HepG2 (cell line): ENCODE measurements at regions not wholly inside any gene's neighbourhood (a gene's known extent, or its start where the extent isn't known, plus 50 kb on each side); places are given as distances from the start of the nearest gene placed in this dataset.

ENCODE experiments used
- ATAC-seq: fragments of 200-7000 bp; cut with Tn5 transposase; 3 replicates; pipeline ENCODE4 v1.9.1; 2020; ENCODE audit warnings: mild to moderate bottlenecking, moderate library complexity
- BruUV-seq: library from RNA; stranded (reverse); fragments of 400-500 nt; replicated peaks from 2 replicates; lab custom pipeline; 2021; lab: Mats Ljungman, UMichigan
- CTCF ChIA-PET: fragments of 300-600 bp; formaldehyde crosslinking; extraction: SDS; loops from one replicate; lab custom pipeline; 2021; ENCODE audit warnings: low total read pairs, inconsistent platforms, low intra/inter-chr PET ratio; lab: Yijun Ruan, JAX
- POLR2A ChIA-PET: fragments of 350-600 bp; sonication (Branson Sonifier 250); formaldehyde crosslinking; loops from one replicate; lab custom pipeline; 2020; ENCODE audit warnings: antibody characterized with exemption, inconsistent platforms; lab: Yijun Ruan, JAX
- DNase-seq: peaks from one replicate; pipeline ENCODE4 v3.0.0-alpha.2; 2015; ENCODE audit warnings: low spot score
- FAIRE-seq: peaks from 3 replicates; lab custom pipeline; 2011; peaks lifted over from hg19 to GRCh38; lab: Jason Lieb, UNC
- H2AFZ ChIP-seq: one replicate; pipeline ENCODE4 v1.6.1; 2011; ENCODE audit warnings: low read length, inconsistent platforms
- H3K27ac ChIP-seq: fragments of 300-600 bp; 3 replicates; pipeline ENCODE4 v1.8.0; 2011; ENCODE audit warnings: mixed run types, mild to moderate bottlenecking, mixed read lengths, low read length, inconsistent platforms; ENCODE audit not compliant: insufficient read depth; ENCODE audit errors: extremely low read length
- H3K27me3 ChIP-seq, 2 experiments: fragments of 200-600 bp in 1 of 2; 2 replicates in 1 of 2; 3 replicates in 1 of 2; pipeline versions ENCODE4 v1.6.0 to v1.8.0; 2011; ENCODE audit warnings: low read length in 2 of 2, mild to moderate bottlenecking in 2 of 2, moderate library complexity in 2 of 2, inconsistent platforms in 1 of 2; ENCODE audit not compliant: insufficient read depth in 2 of 2, control insufficient read depth in 1 of 2
- H3K36me3 ChIP-seq, 2 experiments: fragments of 200-600 bp in 1 of 2; replicated peaks in 1 of 2; 2 replicates in 1 of 2; 3 replicates in 1 of 2; pipeline versions ENCODE4 v1.5.1 to v1.8.0; 2011; ENCODE audit warnings: low read length in 2 of 2, inconsistent platforms in 1 of 2; ENCODE audit not compliant: insufficient read depth in 2 of 2, control insufficient read depth in 1 of 2
- H3K4me1 ChIP-seq: 2 replicates; pipeline ENCODE4 v1.5.1; 2012; ENCODE audit warnings: low read length, inconsistent platforms; ENCODE audit not compliant: insufficient read depth
- H3K4me2 ChIP-seq: 2 replicates; pipeline ENCODE4 v1.6.0; 2011; ENCODE audit warnings: low read depth, low read length, inconsistent platforms
- H3K4me3 ChIP-seq, 3 experiments: fragments of 200-600 bp in 1 of 3; sonication (generic), shearing (Covaris generic) in 1 of 3; replicated peaks in 1 of 3; 2 replicates each; pipeline ENCODE4 v1.5.1; 2011 to 2016; ENCODE audit warnings: low read length in 3 of 3, inconsistent platforms in 2 of 3, low read depth in 2 of 3, mild to moderate bottlenecking in 2 of 3, control low read depth in 1 of 3, mixed read lengths in 1 of 3; ENCODE audit not compliant: insufficient read depth in 1 of 3
- H3K79me2 ChIP-seq: one replicate; pipeline ENCODE4 v1.6.1; 2011; ENCODE audit warnings: low read length, inconsistent platforms; ENCODE audit not compliant: insufficient read depth
- H3K9ac ChIP-seq: 2 replicates; pipeline ENCODE4 v1.6.0; 2011; ENCODE audit warnings: mild to moderate bottlenecking, low read depth, low read length, inconsistent platforms; ENCODE audit not compliant: insufficient read depth
- H3K9me3 ChIP-seq: 2 replicates; pipeline ENCODE4 v1.5.1; 2012; ENCODE audit warnings: mild to moderate bottlenecking, low read length
- H4K20me1 ChIP-seq: 2 replicates; pipeline ENCODE4 v1.6.0; 2011; ENCODE audit warnings: inconsistent platforms, mild to moderate bottlenecking, low read length, moderate library complexity; ENCODE audit not compliant: insufficient read depth
- AHR ChIP-seq: IDR thresholded peaks from 2 replicates; pipeline ENCODE4 v1.6.1; 2018; ENCODE audit warnings: missing genetic modification reagents, missing compliant biosample characterization
- CCDC6 ChIP-seq: sonication (generic); formaldehyde crosslinking; IDR thresholded peaks from 2 replicates; pipeline ENCODE4 v1.8.1; 2022; ENCODE audit warnings: mild to moderate bottlenecking, missing genetic modification reagents, moderate library complexity
- ESRRA ChIP-seq: sonication (generic); formaldehyde crosslinking; IDR thresholded peaks from 2 replicates; pipeline ENCODE4 v1.5.1; 2020; ENCODE audit warnings: mild to moderate bottlenecking, low read depth, missing genetic modification reagents
- GATAD2A ChIP-seq: IDR thresholded peaks from 2 replicates; pipeline ENCODE4 v1.6.1; 2016
- RFX5 ChIP-seq: IDR thresholded peaks from 2 replicates; pipeline ENCODE4 v1.6.1; 2011; ENCODE audit warnings: low read depth, low read length, improper control_type of control experiment
- SYNCRIP ChIP-seq: fragments of 200-400 bp; formaldehyde crosslinking; IDR thresholded peaks from 2 replicates; pipeline ENCODE4 v1.6.1; 2018; ENCODE audit warnings: mild to moderate bottlenecking, low read depth, low read length; ENCODE audit not compliant: insufficient read depth
- ZFP36 ChIP-seq: fragments of 150-350 bp; IDR thresholded peaks from 2 replicates; pipeline ENCODE4 v1.6.1; 2018; ENCODE audit warnings: borderline replicate concordance, low read length, low read depth; ENCODE audit not compliant: partially characterized antibody
- ZFP36L1 ChIP-seq: sonication (generic); formaldehyde crosslinking; IDR thresholded peaks from 2 replicates; pipeline ENCODE4 v1.8.0; 2022; ENCODE audit warnings: mild to moderate bottlenecking, missing genetic modification reagents, moderate library complexity
- ZNF205 ChIP-seq: IDR thresholded peaks from 2 replicates; pipeline ENCODE4 v1.6.1; 2018; ENCODE audit warnings: missing biosample characterization, missing genetic modification reagents
- ZNF232 ChIP-seq: sonication (generic); formaldehyde crosslinking; IDR thresholded peaks from 2 replicates; pipeline ENCODE4 v1.4.0; 2020; ENCODE audit warnings: missing genetic modification reagents, borderline replicate concordance
- ZNF501 ChIP-seq: sonication (generic); formaldehyde crosslinking; IDR thresholded peaks from 2 replicates; pipeline ENCODE4 v1.5.1; 2020; ENCODE audit warnings: mild to moderate bottlenecking, moderate library complexity, missing genetic modification reagents
- ZSCAN29 ChIP-seq: sonication (generic); formaldehyde crosslinking; conservative IDR thresholded peaks from 2 replicates; pipeline ENCODE4 v1.4.0; 2020; ENCODE audit warnings: mild to moderate bottlenecking, missing genetic modification reagents
- in situ Hi-C: cut with HindIII; loops from 2 replicates; pipeline ENCODE4 v1.10.0; 2017; ENCODE audit warnings: low pct_unique_long_range_greater_than_20kb; ENCODE audit not compliant: extremely low pct_ligation_motif_present
- intact Hi-C: fragments of 100-400 bp; cut with micrococcal nuclease; formaldehyde crosslinking; loops from one replicate; pipeline ENCODE4 v1.10.0; 2022; ENCODE audit not compliant: unreplicated experiment
- TF ChIP-seq, protein P1 (sequence below), 2 experiments: fragments of 450-650 bp in 1 of 2; sonication (generic) in 1 of 2; formaldehyde crosslinking in 1 of 2; IDR thresholded peaks; 2 replicates each; pipeline versions ENCODE4 v1.6.1 to v1.8.0; 2016 to 2022; ENCODE audit warnings: antibody characterized with exemption in 1 of 2, mild to moderate bottlenecking in 1 of 2, missing genetic modification reagents in 1 of 2
- TF ChIP-seq, protein P2 (sequence below): sonication (generic); formaldehyde crosslinking; IDR thresholded peaks from 2 replicates; pipeline ENCODE4 v1.4.0; 2020; ENCODE audit warnings: missing genetic modification reagents
- TF ChIP-seq, protein P3 (sequence below): sonication (generic); formaldehyde crosslinking; IDR thresholded peaks from 2 replicates; pipeline ENCODE4 v1.9.0; 2021; ENCODE audit warnings: missing genetic modification reagents, borderline replicate concordance

DNA sequence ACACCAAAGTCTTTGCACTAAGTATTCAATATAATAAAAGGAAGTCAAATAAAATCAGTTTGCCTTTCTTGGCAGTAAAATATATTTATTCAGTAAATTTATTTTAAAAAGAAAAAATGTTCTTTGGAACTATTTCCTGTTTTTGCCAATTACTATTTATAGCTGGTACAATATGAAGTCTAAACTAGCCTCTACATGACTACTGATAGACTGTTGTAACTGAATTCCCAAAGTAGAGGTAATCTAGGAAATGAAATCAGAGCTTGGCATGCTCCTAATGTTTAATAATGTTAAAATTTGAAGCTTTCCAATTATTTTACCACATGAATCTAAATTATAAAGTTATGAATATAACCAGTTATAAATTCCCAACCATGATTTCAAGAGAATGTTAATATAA lies 385.5 kb downstream of the SEMA3D start:
- Histone ChIP-seq H3K4me2 (no peak overlapping the region), H3K27me3 (no peaks in the 10 kb centered on the region), H3K36me3 (no peaks in the 10 kb centered on the region), H3K4me1 (no peaks in the 10 kb centered on the region), H4K20me1 (no peaks in the 10 kb centered on the region), H3K4me3 (no peak overlapping the region), H3K79me2 (no peaks in the 10 kb centered on the region), H3K9me3 (no peaks in the 10 kb centered on the region; the same call in 1 of the 2 replicates), H3K9ac (no peak overlapping the region), H2AFZ (no peak overlapping the region), H3K27ac (no peak overlapping the region)
- in situ Hi-C loops (no loop called here), intact Hi-C loops (no loop called here)
- BruUV-seq = no TSS peak
- ChIA-PET POLR2A (no interaction called here), CTCF (no interaction called here)
- no peak for FAIRE-seq
- no peak for DNase-seq
- ATAC-seq = no peak
- TF ChIP-seq ZFP36 (no peak), ZNF205 (CRISPR knock-in tag) (no peak), ZNF501 (no peak), CCDC6 (CRISPR knock-in tag) (no peak), ZSCAN29 (CRISPR knock-in tag) (no peak), SYNCRIP (no peak), ZFP36L1 (CRISPR knock-in tag) (no peak), ESRRA (CRISPR knock-in tag) (no peak), ZNF232 (CRISPR knock-in tag) (no peak), GATAD2A (CRISPR knock-in tag) (no peak), RFX5 (no peak), AHR (CRISPR knock-in tag) (no peak)
- TF ChIP-seq, protein P1, sequence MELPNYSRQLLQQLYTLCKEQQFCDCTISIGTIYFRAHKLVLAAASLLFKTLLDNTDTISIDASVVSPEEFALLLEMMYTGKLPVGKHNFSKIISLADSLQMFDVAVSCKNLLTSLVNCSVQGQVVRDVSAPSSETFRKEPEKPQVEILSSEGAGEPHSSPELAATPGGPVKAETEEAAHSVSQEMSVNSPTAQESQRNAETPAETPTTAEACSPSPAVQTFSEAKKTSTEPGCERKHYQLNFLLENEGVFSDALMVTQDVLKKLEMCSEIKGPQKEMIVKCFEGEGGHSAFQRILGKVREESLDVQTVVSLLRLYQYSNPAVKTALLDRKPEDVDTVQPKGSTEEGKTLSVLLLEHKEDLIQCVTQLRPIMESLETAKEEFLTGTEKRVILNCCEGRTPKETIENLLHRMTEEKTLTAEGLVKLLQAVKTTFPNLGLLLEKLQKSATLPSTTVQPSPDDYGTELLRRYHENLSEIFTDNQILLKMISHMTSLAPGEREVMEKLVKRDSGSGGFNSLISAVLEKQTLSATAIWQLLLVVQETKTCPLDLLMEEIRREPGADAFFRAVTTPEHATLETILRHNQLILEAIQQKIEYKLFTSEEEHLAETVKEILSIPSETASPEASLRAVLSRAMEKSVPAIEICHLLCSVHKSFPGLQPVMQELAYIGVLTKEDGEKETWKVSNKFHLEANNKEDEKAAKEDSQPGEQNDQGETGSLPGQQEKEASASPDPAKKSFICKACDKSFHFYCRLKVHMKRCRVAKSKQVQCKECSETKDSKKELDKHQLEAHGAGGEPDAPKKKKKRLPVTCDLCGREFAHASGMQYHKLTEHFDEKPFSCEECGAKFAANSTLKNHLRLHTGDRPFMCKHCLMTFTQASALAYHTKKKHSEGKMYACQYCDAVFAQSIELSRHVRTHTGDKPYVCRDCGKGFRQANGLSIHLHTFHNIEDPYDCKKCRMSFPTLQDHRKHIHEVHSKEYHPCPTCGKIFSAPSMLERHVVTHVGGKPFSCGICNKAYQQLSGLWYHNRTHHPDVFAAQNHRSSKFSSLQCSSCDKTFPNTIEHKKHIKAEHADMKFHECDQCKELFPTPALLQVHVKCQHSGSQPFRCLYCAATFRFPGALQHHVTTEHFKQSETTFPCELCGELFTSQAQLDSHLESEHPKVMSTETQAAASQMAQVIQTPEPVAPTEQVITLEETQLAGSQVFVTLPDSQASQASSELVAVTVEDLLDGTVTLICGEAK (IDR thresholded peaks at IDR 0.05) = no peak
- TF ChIP-seq, protein P1 (CRISPR knock-in tag; IDR thresholded peaks at IDR 0.05) = no peak
- TF ChIP-seq, protein P2, sequence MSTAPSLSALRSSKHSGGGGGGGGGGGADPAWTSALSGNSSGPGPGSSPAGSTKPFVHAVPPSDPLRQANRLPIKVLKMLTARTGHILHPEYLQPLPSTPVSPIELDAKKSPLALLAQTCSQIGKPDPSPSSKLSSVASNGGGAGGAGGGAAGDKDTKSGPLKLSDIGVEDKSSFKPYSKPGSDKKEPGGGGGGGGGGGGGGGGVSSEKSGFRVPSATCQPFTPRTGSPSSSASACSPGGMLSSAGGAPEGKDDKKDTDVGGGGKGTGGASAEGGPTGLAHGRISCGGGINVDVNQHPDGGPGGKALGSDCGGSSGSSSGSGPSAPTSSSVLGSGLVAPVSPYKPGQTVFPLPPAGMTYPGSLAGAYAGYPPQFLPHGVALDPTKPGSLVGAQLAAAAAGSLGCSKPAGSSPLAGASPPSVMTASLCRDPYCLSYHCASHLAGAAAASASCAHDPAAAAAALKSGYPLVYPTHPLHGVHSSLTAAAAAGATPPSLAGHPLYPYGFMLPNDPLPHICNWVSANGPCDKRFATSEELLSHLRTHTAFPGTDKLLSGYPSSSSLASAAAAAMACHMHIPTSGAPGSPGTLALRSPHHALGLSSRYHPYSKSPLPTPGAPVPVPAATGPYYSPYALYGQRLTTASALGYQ = no peak
- TF ChIP-seq, protein P3, sequence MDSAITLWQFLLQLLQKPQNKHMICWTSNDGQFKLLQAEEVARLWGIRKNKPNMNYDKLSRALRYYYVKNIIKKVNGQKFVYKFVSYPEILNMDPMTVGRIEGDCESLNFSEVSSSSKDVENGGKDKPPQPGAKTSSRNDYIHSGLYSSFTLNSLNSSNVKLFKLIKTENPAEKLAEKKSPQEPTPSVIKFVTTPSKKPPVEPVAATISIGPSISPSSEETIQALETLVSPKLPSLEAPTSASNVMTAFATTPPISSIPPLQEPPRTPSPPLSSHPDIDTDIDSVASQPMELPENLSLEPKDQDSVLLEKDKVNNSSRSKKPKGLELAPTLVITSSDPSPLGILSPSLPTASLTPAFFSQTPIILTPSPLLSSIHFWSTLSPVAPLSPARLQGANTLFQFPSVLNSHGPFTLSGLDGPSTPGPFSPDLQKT = no peak
